GM18505 (cell line): ENCODE measurements at regions not wholly inside any gene's neighbourhood (a gene's known extent, or its start where the extent isn't known, plus 50 kb on each side); places are given as distances from the start of the nearest gene placed in this dataset.

Source experiments
- ATAC-seq: cut with Tn5 transposase; IDR thresholded peaks from one replicate; pipeline ENCODE4 v1.9.1; 2021; ENCODE audit not compliant: unreplicated experiment
- POLR2A ChIP-seq: IDR thresholded peaks from 4 replicates; pipeline ENCODE4 v1.6.1; 2011; ENCODE audit warnings: borderline replicate concordance; ENCODE audit not compliant: insufficient read depth, insufficient read length; ENCODE audit errors: extremely low read depth

DNA sequence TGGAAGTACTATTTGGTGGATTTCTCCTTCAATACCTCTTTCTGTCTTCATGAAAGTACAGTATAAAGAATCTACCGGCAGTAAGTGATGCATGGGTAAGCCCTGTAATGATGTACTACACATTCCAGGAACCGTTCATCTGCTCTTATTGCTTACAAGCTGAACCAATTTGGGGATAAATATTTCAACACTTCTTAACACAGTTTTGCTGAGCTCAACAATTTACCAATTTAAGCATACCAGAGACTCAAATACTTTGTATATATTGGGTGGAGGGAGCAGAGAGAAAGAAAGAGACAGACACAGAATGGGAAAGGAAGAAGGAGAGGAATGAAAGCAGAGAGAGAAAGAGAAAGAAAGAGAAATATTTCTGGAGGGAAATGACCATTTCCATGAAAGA lies 821.1 kb upstream of the FLRT2 start:
- TF ChIP-seq POLR2A, result no peak
- ATAC-seq, result no peak

DNA sequence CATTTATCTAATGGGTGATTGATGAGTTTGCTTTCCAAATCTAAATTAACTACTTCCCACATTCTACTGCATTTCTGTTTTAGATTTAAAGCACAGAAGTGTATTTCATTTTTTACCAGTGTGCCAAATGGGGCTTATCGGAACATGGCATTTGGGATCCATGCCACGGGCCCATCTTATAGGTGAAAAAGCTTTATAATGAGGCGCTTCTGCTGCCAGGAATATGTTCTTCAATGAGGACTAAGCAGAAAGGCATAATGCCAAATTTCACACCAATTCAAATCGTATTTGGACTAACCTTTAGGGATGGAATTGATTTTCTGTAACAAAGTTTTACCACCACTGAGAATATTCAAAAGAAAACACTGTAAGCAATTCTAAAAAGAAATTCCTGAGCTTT lies 803.5 kb upstream of the FLRT2 start:
- no peak for ATAC-seq
- no peak for TF ChIP-seq POLR2A

DNA sequence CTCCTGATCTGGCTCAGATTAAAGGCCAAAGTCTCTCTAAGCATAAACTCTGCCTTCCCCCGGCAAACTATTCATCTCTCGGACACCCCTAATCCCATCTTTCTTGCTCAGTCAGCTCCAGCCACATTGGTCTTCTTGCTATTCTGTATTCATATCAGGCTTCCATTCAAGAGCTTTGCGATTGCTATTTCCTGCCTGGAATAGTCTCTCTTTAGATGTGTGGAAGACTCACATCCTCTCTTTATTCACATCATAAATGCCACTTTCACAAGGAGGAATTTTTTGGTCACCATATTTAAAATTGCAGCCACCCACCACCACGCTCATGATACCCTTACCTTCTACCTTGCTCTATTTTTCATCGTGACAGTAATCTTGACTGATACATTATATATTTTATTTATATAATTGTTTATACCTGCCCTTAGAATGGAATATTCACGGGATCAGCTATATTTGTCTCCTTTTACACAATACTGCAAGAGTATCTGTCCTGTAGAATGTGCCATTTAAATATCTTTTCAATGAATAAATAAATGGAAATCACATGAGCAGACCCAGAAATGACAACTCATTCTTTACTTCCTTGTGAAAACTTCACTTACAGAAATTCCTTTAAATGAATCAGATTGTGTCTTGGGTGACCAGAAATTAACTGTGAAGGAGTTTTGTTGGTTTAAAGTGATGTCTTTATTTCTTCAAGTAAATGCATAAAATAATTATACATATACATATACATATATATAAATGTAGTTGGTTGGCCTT lies 780.6 kb upstream of the FLRT2 start:
- no peak for TF ChIP-seq POLR2A
- no peak for ATAC-seq

- ATAC-seq, result no peak
- TF ChIP-seq POLR2A, result no peak
Measured at GRCh38 chr14:84750284-84750683, 779.7 kb upstream of the FLRT2 start.

DNA sequence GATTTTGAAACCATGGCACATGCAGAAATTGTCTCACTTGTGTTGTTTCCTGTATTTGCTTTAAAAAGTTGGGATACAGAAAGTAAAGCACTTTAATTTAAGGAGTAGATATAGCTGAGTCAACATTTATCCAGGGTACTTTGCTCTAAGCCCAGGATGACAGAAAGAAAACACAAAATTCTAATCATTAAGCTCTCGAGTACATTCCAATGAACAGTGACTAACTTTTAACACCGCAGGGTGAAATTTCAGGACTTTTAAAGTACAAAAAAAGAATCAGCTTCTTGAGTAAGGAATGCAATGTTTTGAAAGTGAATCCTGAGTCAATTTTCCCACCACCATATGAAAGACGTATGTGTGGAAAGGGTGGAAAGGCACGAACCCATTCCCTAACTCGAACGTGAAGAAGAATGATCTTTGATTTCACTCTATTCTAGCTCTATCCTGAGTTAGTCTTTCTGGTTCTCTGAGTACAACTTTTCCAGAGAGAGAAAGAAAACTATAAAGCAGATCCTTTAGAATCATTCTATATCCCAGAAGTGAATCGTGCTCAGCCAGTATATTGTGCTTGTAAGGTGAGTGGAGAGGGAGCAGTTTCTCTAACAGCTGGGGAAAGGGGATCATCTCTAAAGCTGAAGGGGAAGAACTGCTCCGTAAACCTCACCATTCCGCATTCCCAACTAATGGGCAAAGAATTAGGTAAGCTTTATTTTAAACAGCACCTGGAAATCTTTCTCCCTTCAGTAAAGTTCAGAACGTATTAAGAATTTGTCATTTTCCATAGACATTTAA lies 779.0 kb upstream of the FLRT2 start:
- no peak for ATAC-seq
- TF ChIP-seq POLR2A, result no peak

- TF ChIP-seq POLR2A, result no peak
- ATAC-seq, result no peak
Measured at GRCh38 chr14:84751745-84752144, 778.2 kb upstream of the FLRT2 start.

- ATAC-seq, result no peak
- no peak for TF ChIP-seq POLR2A
Measured at GRCh38 chr14:84760489-84761126, 769.3 kb upstream of the FLRT2 start.

DNA sequence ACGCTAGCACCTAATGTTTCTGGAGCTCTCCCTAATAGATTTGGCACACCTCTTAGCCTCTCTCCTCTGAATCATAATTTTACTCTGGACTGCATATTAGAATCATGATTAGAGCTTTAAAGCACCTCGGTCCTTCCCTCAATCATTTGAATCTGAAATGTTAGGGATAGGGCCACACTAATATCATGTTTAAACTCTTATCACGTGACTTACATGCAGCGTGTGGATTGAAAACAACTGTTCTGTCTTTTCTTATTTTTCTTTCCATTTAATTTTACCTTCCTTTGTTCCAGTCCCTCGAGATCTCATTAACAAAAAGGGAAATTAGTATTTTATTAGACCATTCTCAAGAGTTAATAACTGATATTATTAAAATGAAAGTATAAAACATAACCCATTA lies 762.5 kb upstream of the FLRT2 start:
- no peak for TF ChIP-seq POLR2A
- no peak for ATAC-seq

- no peak for ATAC-seq
- TF ChIP-seq POLR2A, result no peak
Measured at GRCh38 chr14:84770030-84770429, 759.9 kb upstream of the FLRT2 start.

DNA sequence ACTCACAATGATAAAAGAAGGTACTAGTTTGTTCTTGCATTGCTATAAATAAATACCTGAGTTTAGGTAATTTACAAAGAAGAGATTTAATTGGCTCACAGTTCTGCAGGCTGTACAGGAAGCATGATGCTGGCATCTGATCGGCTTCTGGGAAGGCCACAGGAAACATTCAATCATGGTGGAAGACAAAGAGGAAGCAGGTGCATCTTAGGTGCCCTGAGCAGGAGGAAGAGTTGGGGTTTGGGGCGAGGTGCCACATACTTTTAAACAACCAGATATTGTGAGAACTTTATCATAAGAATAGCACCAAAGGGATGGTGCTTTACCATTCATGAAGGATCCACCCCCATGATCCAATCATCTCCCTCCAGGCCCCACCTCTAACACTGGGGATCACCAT lies 752.6 kb upstream of the FLRT2 start:
- TF ChIP-seq POLR2A, result no peak

DNA sequence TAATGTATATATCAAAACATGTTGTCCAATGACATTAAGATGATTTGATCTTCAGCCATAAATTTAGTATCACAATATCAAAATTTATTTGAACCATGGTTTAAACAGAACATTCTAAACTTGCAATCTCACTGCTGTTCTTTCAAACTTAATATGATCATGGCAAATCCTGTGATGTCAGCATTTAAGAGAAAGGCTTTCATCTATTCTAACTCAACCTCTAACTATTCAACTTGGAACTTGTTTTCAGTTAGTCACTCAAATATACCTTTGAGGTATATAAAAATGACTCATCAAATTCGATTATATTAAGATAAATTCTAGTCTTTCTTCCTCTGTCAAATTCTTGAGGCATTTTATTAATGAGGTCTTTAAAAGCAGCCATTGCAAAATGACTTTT lies 747.0 kb upstream of the FLRT2 start:
- no peak for TF ChIP-seq POLR2A
- ATAC-seq, result no peak

More for the DNA sequence above, 752.6 kb upstream of the FLRT2 start:
- no peak for ATAC-seq

DNA sequence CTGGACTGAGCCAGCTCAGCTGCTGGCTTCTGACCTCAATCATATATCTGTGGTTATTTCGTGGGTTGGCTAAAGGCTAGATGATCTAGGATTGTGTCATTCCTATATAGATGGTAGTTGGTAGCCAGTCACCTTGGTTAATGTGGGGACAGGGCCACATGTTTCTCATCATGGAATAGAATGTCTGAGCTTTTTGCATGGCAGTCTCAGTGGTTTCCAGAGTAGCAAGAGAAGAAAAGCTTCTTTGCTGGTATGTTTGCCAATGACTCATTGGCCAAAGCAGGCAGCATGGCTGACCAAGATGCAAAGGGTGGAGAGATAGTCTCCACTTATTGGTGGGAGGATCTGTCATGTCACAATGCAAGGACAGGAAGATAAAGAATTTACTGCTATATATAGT lies 746.4 kb upstream of the FLRT2 start:
- ATAC-seq, result no peak
- TF ChIP-seq POLR2A, result no peak

DNA sequence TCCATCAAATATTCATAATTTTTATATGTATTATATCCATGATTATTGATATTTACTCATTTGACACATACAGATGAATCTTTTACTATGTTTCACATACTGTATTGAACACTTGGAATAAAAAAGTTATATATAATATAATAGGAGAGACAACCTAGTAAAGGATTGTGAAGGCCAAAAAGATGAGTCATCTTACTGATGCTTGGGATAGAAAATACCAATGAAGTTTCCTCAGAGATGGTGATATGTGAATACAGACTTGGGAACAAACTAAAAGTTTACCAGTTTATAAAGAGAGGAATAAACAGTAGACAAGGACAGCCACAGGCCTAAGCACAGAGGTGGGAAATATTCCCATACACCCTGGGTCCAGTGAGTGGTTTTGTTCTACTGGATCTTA lies 743.9 kb upstream of the FLRT2 start:
- no peak for ATAC-seq
- no peak for TF ChIP-seq POLR2A

DNA sequence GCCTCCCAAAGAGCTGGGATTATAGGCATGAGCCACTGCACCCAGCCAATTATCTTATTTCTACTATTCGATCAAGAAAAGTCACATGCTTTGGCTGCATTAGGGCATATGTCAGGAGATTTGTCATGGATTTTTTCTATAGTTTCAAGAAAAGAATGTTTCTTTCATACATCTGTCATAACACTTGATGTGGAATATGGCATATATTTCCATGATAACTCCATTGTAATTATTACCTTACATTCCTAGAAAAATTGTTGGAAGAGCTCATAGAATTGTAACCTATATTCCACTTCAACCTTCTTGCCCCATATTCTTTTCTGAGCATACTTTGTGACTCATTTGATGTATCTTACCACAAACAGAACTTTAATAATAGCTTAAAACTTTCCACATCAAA lies 740.9 kb upstream of the FLRT2 start:
- no peak for ATAC-seq
- TF ChIP-seq POLR2A, result no peak

DNA sequence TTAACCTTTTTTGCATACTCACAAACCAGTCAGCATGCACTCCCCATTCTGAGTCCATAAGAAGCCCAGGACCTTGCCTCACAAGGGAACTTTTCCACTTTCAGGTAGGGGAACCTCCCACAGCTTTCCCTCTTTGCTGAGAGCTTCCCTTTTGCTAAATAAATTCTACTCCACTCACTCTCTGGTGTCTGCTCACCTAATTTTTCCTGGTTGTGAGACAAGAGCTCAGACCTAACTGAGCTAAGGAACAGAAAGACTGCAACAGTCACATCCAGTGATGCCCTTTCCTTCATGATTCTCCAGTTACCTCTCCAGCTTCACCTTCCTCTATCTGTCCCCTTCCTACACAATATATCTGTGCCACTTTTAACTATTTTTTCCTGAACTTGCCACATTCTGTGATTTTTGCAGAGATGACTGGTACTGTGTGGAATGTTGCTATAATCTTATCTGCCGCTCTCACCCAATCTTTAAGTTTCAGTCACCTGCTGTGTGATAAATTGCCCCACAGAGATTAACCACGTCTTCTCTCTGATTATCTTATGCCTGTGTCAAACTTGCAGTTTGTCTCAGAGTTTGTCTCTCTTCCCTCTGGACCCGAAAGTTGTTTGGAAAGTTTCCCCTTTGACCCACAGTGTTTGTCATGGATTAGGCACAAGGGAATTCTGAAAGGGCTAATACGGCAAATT lies 737.1 kb upstream of the FLRT2 start:
- TF ChIP-seq POLR2A, result no peak
- ATAC-seq, result no peak
